Left ventricle myocardium inferior (tissue), 1 donor: ENCODE measurements at regions not wholly inside any gene's neighbourhood (a gene's known extent, or its start where the extent isn't known, plus 50 kb on each side); places are given as distances from the start of the nearest gene placed in this dataset.
"Not testable (repeated sequence)": the region's sequence is repeated elsewhere in the genome, so short reads cannot be mapped to it uniquely, and the experiment has no call there.

Experiments
- DNase-seq: peaks from one replicate; pipeline ENCODE4 v3.0.0-alpha.2; 2020
- H3K27ac ChIP-seq: fragments of 200-600 bp; replicated peaks from 2 replicates; pipeline ENCODE4 v1.8.0; 2021
- H3K27me3 ChIP-seq: fragments of 200-600 bp; 2 replicates; pipeline ENCODE4 v1.8.0; 2021; ENCODE audit warnings: low read depth
- H3K36me3 ChIP-seq: fragments of 200-600 bp; 2 replicates; pipeline ENCODE4 v1.8.0; 2021
- H3K4me1 ChIP-seq: fragments of 200-600 bp; 2 replicates; pipeline ENCODE4 v1.8.0; 2021
- H3K4me3 ChIP-seq: fragments of 200-600 bp; 2 replicates; pipeline ENCODE4 v1.8.0; 2021; ENCODE audit warnings: mild to moderate bottlenecking, moderate library complexity
- H3K9me3 ChIP-seq: fragments of 200-600 bp; replicated peaks from 2 replicates; pipeline ENCODE4 v1.8.0; 2021
- intact Hi-C: fragments of 100-400 bp; cut with micrococcal nuclease; formaldehyde crosslinking; loops from one replicate; pipeline ENCODE4 v1.11.0; 2022
- TF ChIP-seq, protein P1 (sequence below): fragments of 200-600 bp; IDR thresholded peaks from 2 replicates; pipeline ENCODE4 v1.8.0; 2021; ENCODE audit warnings: antibody characterized with exemption, mild to moderate bottlenecking, borderline replicate concordance
- donor health status: DM: no; HTN: yes; CAD: no; lungs with severe emphysema.

DNA sequence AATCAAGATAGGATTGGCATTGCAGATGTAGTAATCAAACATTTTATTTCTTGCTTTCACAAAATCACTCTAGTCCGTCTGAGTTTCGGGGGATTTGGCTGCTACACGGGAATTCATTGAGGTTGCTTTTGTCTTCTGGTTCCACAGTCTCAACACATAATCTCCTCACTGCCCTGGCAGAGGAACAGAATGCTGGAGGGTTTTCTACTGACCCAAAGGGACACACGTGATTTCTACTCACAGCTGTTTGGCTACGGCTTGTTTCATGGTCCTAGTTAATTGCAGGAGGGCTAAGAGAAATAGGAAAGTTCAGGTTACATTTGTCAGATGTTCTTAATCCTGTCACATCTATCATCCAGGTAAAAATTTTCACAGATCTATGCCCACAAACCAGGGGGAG, 1811.6 kb downstream of the ARAP2 start:
- intact Hi-C loops = no loop called here
- Histone ChIP-seq H3K9me3 (no peaks in the 10 kb centered on the region), H3K4me3 (no peak overlapping the region), H3K4me1 (no peaks in the 10 kb centered on the region), H3K36me3 (no peaks in the 10 kb centered on the region), H3K27me3 (no peaks in the 10 kb centered on the region), H3K27ac (no peak overlapping the region)
- TF ChIP-seq, protein P1, sequence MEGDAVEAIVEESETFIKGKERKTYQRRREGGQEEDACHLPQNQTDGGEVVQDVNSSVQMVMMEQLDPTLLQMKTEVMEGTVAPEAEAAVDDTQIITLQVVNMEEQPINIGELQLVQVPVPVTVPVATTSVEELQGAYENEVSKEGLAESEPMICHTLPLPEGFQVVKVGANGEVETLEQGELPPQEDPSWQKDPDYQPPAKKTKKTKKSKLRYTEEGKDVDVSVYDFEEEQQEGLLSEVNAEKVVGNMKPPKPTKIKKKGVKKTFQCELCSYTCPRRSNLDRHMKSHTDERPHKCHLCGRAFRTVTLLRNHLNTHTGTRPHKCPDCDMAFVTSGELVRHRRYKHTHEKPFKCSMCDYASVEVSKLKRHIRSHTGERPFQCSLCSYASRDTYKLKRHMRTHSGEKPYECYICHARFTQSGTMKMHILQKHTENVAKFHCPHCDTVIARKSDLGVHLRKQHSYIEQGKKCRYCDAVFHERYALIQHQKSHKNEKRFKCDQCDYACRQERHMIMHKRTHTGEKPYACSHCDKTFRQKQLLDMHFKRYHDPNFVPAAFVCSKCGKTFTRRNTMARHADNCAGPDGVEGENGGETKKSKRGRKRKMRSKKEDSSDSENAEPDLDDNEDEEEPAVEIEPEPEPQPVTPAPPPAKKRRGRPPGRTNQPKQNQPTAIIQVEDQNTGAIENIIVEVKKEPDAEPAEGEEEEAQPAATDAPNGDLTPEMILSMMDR = no peak
- no peak for DNase-seq

DNA sequence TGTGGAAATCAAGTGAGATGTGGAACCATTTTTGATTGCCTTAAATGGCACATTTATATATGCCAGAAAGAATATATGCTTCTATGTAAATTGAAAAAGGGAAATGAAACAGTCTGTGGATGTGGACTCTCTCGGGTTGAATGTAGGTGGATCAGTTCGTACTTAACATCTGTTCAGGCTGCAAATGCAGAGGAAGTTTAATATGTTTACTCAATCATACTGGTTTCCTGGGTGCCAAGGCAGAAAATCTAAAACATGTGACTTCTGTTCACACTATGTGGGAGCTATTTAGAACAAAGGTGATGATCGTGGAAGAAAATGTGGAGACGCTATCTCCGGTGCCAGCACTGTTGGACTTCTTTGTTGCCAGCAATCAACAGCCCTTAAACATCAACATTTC, 1809.9 kb downstream of the ARAP2 start:
- H3K9me3 ChIP-seq, H3K27me3 ChIP-seq, H3K27ac ChIP-seq, H3K36me3 ChIP-seq, intact Hi-C loops, DNase-seq, H3K4me1 ChIP-seq, H3K4me3 ChIP-seq: not testable (repeated sequence)

- TF ChIP-seq, protein P1 = no peak
- Histone ChIP-seq H3K4me3 (no peak overlapping the region), H3K9me3 (peaks cover 11% of the 10 kb centered on the region), H3K36me3 (no peaks in the 10 kb centered on the region), H3K4me1 (no peaks in the 10 kb centered on the region), H3K27me3 (no peaks in the 10 kb centered on the region), H3K27ac (no peak overlapping the region)
- DNase-seq = no peak
- intact Hi-C loops = no loop called here
These were observed 1780.1 kb downstream of the ARAP2 start for GRCh38 chr4:34464196-34464595.

DNA sequence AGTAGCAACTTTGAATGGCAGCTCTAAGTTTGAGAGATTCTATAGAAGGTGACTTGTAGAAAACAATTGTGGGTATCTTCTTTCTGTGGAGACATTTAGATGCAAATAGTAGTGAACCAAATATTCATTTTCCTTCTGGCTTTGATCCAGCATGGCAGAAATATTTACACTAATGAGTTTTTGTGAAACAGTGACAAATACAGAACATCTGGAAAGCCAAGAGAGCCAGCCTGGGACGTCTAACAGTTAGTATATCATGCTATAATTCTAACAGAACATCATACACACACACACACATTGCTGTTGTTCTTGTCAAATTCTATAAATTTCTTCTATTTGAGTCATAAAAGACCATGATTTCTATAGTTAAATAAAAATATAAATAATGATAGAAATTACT, 1777.9 kb downstream of the ARAP2 start:
- Histone ChIP-seq H3K27me3 (no peaks in the 10 kb centered on the region), H3K36me3 (no peaks in the 10 kb centered on the region), H3K27ac (no peak overlapping the region), H3K4me1 (no peaks in the 10 kb centered on the region), H3K4me3 (no peak overlapping the region), H3K9me3 (peaks cover 11% of the 10 kb centered on the region)
- intact Hi-C loops = no loop called here
- TF ChIP-seq, protein P1 = no peak
- no peak for DNase-seq

DNA sequence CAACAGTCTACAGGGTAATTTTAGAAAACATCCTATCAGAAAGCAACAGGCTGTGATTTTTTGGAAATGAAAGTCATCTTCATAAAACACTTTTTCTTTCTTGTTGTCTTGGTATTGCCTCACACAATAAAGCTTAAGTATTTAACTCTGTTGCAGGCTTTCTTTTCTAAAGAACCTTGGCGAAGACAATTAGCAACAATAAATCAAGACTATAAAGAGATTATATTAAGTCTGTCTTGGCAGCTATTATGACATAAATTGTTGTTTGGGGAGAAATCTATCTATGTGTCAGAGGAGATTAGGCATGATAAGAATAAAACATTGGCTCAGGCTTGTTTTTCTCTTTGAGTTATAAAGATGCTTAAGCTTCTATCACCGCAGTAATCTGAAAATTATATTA, 1774.8 kb downstream of the ARAP2 start:
- Histone ChIP-seq H3K27me3 (no peaks in the 10 kb centered on the region), H3K4me1 (no peaks in the 10 kb centered on the region), H3K27ac (no peak overlapping the region), H3K4me3 (no peak overlapping the region), H3K36me3 (no peaks in the 10 kb centered on the region), H3K9me3 (peaks cover 11% of the 10 kb centered on the region)
- intact Hi-C loops = no loop called here
- DNase-seq = no peak
- TF ChIP-seq, protein P1 = no peak

GRCh38 chr4:34485252-34485651, 1759.1 kb downstream of the ARAP2 start:
- no peak overlapping the region for H3K27ac ChIP-seq
- TF ChIP-seq, protein P1 = no peak
- intact Hi-C loops = no loop called here

More at GRCh38 chr4:34485252-34485651, 1759.1 kb downstream of the ARAP2 start:
- Histone ChIP-seq H3K9me3 (no peaks in the 10 kb centered on the region), H3K4me1 (no peaks in the 10 kb centered on the region), H3K27me3 (no peaks in the 10 kb centered on the region), H3K4me3 (no peak overlapping the region), H3K36me3 (no peaks in the 10 kb centered on the region)
- DNase-seq = no peak
